Gastroesophageal sphincter (tissue), 4 donors: ENCODE measurements at regions not wholly inside any gene's neighbourhood (a gene's known extent, or its start where the extent isn't known, plus 50 kb on each side); places are given as distances from the start of the nearest gene placed in this dataset.

Experiments
- ATAC-seq: fragments of 150-250 bp; one replicate; pipeline ENCODE4 v1.9.1; 2016; ENCODE audit warnings: mild to moderate bottlenecking, moderate library complexity
- H3K27ac ChIP-seq, 4 donors: fragments of 200-600 bp; sonication (generic) in 3 of 4; 1 replicate in 3 of 4; 2 replicates in 1 of 4; pipeline ENCODE4 v1.5.1; 2016 to 2019
- H3K27me3 ChIP-seq: fragments of 200-600 bp; sonication (generic); one replicate; pipeline ENCODE4 v1.5.1; 2019
- H3K36me3 ChIP-seq, 2 donors: fragments of 200-600 bp; sonication (generic); one replicate each; pipeline ENCODE4 v1.5.1; 2019; ENCODE audit warnings: control low read depth in 1 of 2
- H3K4me1 ChIP-seq, 3 donors: fragments of 200-600 bp; sonication (generic); 1 replicate in 2 of 3; 2 replicates in 1 of 3; pipeline ENCODE4 v1.5.1; 2016 to 2019; ENCODE audit warnings: control low read depth in 2 of 3
- H3K4me3 ChIP-seq, 2 donors: fragments of 200-600 bp; sonication (generic); one replicate each; pipeline ENCODE4 v1.5.1; 2019; ENCODE audit warnings: mild to moderate bottlenecking in 1 of 2, moderate library complexity in 1 of 2
- H3K9me3 ChIP-seq, 3 donors: fragments of 200-600 bp; sonication (generic); one replicate each; pipeline ENCODE4 v1.5.1; 2017 to 2019; ENCODE audit warnings: control low read depth in 2 of 3
- EP300 ChIP-seq: sonication (generic); formaldehyde crosslinking; IDR thresholded peaks from one replicate; pipeline ENCODE4 v1.6.1; 2017; ENCODE audit warnings: antibody characterized with exemption, mild to moderate bottlenecking
- POLR2A ChIP-seq, 2 donors: fragments of 450-650 bp; IDR thresholded peaks; one replicate each; pipeline ENCODE4 v1.6.1; 2017; ENCODE audit warnings: antibody characterized with exemption in 2 of 2, mild to moderate bottlenecking in 2 of 2, moderate library complexity in 1 of 2
- POLR2AphosphoS5 ChIP-seq: sonication (generic); formaldehyde crosslinking; IDR thresholded peaks from one replicate; pipeline ENCODE4 v1.6.1; 2017; ENCODE audit warnings: antibody characterized with exemption
- WGBS, 2 donors: methylation state at CpG; one replicate each; pipeline ENCODE4 v1.1.5; 2018; ENCODE audit warnings: low coverage in 1 of 2; 5-methylcytosine and 5-hydroxymethylcytosine counted together
- TF ChIP-seq, protein P1 (sequence below), 4 experiments: fragments of 200-600 bp in 2 of 4; fragments of 450-650 bp in 2 of 4; sonication (generic) in 1 of 4; IDR thresholded peaks; one replicate each; pipeline ENCODE4 v1.5.1; 2017 to 2019; ENCODE audit warnings: antibody characterized with exemption in 4 of 4, mild to moderate bottlenecking in 2 of 4, moderate library complexity in 2 of 4

DNA sequence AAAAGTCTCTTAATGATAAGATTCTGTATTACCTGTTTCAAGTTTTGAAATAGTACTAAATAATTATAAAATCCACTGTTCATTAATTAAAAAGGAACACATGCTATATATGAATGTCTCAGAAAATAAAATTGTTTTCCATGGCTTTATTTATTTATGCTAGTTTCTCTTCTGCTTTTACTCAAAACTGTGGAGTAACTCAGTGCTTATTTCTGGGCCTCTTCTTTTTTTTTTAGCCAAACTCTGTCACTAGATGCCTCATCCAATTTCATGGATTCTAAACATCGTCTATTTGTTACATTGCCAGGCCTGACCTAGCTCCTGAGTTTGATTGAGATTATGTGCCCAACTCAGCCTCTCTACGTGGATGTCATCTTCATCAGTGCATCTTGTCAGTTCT, 1509.7 kb downstream of the MAT2B start:
- 37 to 46% methylated on average over 2 of the region's 2 CpGs for WGBS, 2 donors
- Histone ChIP-seq H3K36me3 (no peaks in the 10 kb centered on the region), H3K4me1 (no peaks in the 10 kb centered on the region), H3K27me3 (no peaks in the 10 kb centered on the region), H3K9me3 (no peaks in the 10 kb centered on the region), H3K4me3 (no peak overlapping the region), H3K27ac (no peak overlapping the region)
- no peak for ATAC-seq
- TF ChIP-seq, protein P1, sequence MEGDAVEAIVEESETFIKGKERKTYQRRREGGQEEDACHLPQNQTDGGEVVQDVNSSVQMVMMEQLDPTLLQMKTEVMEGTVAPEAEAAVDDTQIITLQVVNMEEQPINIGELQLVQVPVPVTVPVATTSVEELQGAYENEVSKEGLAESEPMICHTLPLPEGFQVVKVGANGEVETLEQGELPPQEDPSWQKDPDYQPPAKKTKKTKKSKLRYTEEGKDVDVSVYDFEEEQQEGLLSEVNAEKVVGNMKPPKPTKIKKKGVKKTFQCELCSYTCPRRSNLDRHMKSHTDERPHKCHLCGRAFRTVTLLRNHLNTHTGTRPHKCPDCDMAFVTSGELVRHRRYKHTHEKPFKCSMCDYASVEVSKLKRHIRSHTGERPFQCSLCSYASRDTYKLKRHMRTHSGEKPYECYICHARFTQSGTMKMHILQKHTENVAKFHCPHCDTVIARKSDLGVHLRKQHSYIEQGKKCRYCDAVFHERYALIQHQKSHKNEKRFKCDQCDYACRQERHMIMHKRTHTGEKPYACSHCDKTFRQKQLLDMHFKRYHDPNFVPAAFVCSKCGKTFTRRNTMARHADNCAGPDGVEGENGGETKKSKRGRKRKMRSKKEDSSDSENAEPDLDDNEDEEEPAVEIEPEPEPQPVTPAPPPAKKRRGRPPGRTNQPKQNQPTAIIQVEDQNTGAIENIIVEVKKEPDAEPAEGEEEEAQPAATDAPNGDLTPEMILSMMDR (IDR thresholded peaks at IDR 0.05) = no peak
- TF ChIP-seq POLR2A (IDR thresholded peaks at IDR 0.05) = no peak
- TF ChIP-seq EP300 = no peak
- TF ChIP-seq POLR2AphosphoS5 = no peak

DNA sequence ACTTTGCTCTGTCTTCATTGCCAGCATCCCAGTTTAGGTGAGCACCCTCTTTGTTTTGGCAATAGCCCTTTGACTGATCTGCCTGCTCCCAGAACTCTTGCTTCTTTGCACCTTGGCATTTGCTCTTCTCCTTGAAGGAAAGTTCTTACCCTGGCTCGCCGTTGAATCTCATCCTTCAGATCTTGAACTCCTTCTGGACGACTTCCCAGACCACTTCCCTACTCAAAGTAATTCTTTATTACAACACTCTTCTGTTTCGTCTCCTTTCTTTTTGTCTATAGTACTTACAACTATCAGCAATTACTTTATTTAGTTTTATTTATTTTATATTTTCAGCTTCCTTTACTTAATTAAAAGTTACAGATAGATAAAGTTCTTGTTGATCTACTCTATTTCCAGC, 1510.1 kb downstream of the MAT2B start:
- Histone ChIP-seq H3K27ac (no peak overlapping the region), H3K4me1 (no peaks in the 10 kb centered on the region), H3K36me3 (no peaks in the 10 kb centered on the region), H3K9me3 (no peaks in the 10 kb centered on the region), H3K4me3 (no peak overlapping the region), H3K27me3 (no peaks in the 10 kb centered on the region)
- WGBS, 2 donors = 10 to 16% methylated on average over 4 of the region's 4 CpGs
- no peak for ATAC-seq
- TF ChIP-seq EP300 (no peak), POLR2A (IDR thresholded peaks at IDR 0.05) (no peak), POLR2AphosphoS5 (no peak)
- TF ChIP-seq, protein P1 (IDR thresholded peaks at IDR 0.05) = no peak

- 100% methylated on average over 1 of the region's 1 CpG for WGBS, 2 donors
- Histone ChIP-seq H3K9me3 (no peaks in the 10 kb centered on the region), H3K27me3 (no peaks in the 10 kb centered on the region), H3K27ac (no peak overlapping the region), H3K4me3 (no peak overlapping the region), H3K4me1 (no peaks in the 10 kb centered on the region), H3K36me3 (no peaks in the 10 kb centered on the region)
- no peak for ATAC-seq
- TF ChIP-seq POLR2AphosphoS5 = no peak
- no peak for TF ChIP-seq POLR2A (IDR thresholded peaks at IDR 0.05)
- TF ChIP-seq, protein P1 (IDR thresholded peaks at IDR 0.05) = no peak
- TF ChIP-seq EP300 = no peak
Observed at GRCh38 chr5:165026971-165027370, 1521.6 kb downstream of the MAT2B start.

- Histone ChIP-seq H3K27ac (no peak overlapping the region), H3K36me3 (no peaks in the 10 kb centered on the region), H3K4me3 (no peak overlapping the region), H3K9me3 (no peaks in the 10 kb centered on the region), H3K4me1 (no peaks in the 10 kb centered on the region), H3K27me3 (no peaks in the 10 kb centered on the region)
- TF ChIP-seq, protein P1 (IDR thresholded peaks at IDR 0.05) = no peak
- TF ChIP-seq POLR2A (IDR thresholded peaks at IDR 0.05) (no peak), EP300 (no peak), POLR2AphosphoS5 (no peak)
- WGBS, 2 donors = 46 to 50% methylated on average over 2 of the region's 2 CpGs
- ATAC-seq = no peak
Observed at GRCh38 chr5:165028356-165028755, 1522.9 kb downstream of the MAT2B start.

DNA sequence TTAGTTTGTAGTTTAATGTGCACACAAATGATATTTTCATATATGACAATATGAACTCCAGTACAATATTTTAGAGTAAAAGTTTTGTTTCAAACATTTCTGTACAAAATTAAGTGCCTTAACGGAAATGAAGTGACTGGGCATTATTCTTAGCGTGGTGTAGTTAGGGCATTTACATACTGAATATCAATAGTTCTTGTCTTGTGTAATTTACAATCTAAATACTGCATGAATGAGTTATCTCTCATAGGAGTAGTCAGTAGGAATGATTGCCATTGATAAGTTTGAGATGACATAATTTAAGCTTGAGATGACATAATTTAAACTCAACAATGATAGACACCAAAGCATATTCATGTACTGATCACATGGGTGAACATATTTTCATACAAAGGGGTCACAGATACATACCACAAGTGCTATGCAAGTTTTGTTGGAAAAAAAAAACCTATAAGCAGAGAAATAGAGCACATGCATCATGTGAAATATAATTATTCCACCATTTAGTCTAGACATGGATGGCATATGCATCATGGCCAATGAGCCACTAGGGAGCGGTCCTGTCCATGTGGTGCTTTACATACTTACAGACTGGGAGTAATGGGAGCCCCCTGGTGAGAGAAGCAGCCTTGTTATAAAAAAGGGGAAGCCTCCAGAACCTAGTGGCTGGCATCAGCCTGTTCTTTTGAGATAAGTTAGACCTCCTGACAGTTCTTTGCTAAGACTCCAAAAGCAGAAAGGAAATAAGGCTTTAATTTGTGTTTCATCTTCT, 1523.9 kb downstream of the MAT2B start:
- Histone ChIP-seq H3K4me3 (no peak overlapping the region), H3K36me3 (no peaks in the 10 kb centered on the region), H3K9me3 (no peaks in the 10 kb centered on the region), H3K27me3 (no peaks in the 10 kb centered on the region), H3K4me1 (no peaks in the 10 kb centered on the region), H3K27ac (no peak overlapping the region)
- WGBS, 2 donors = 85 to 95% methylated on average over 3 of the region's 3 CpGs
- ATAC-seq = no peak
- TF ChIP-seq EP300 = no peak
- TF ChIP-seq, protein P1 (IDR thresholded peaks at IDR 0.05) = peak in 1 of 4 experiments; percentile 21
